Ureter (tissue), 1 donor: ENCODE measurements at regions not wholly inside any gene's neighbourhood (a gene's known extent, or its start where the extent isn't known, plus 50 kb on each side); places are given as distances from the start of the nearest gene placed in this dataset.

Source experiments
- DNase-seq: peaks from one replicate; pipeline ENCODE4 v3.0.0-alpha.2; 2020; ENCODE audit warnings: low spot score
- donor health status: DM: yes; HTN: yes; CAD: no.

- no peak for DNase-seq
Observed at GRCh38 chr14:87109271-87109670, 883.7 kb downstream of the GALC start.

GRCh38 chr14:87108726-87109125 lies 884.3 kb downstream of the GALC start:
- no peak for DNase-seq

DNA sequence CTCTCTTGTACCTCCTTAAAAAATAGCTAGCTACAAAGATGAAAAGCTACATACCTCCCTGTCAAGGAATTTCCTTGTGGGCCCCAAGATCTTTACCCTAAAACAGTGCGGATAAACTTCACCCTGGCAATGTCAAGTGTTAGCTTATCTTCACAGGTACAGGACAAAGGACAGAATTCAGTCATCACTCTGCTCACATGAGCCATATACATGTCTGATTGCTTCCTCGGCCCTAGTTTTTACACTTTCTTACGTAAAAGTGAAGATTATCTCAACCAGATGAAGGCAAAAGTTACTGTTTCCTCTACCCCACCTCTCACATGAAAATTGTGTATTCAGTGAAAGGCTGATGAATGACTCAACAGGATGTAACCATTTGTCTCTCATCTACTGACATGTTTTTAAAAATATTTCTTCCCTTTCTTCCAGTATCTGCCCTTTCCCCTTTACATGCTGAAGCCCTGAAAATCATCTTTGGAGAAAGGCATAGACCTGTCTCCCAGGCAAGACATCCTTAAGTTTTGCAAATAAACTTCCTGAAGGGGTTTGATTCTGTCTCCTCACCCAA lies 890.1 kb downstream of the GALC start:
- no peak for DNase-seq

GRCh38 chr14:87097015-87097414 lies 896.0 kb downstream of the GALC start:
- no peak for DNase-seq

GRCh38 chr14:87094913-87095312 lies 898.1 kb downstream of the GALC start:
- no peak for DNase-seq

GRCh38 chr14:87088588-87088987 lies 904.4 kb downstream of the GALC start:
- DNase-seq: no peak

DNA sequence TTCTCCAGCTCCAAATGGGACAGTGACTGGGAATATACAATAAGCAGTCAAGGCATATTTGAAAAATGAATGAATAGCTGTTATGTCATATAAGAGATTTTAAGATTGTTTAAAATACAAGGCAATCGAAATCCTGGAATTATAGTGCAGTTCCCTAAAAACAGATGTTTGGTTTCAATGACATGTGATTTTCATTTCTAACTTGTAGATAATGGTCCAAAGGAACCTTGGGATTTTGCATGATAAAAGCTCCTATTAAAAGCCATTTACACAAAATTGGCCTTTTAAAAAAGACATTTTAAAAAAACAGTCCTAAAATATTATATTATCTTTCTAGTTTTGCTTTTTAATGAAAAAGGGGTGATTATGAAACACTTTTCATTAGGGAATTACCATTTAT lies 905.1 kb downstream of the GALC start:
- no peak for DNase-seq

DNA sequence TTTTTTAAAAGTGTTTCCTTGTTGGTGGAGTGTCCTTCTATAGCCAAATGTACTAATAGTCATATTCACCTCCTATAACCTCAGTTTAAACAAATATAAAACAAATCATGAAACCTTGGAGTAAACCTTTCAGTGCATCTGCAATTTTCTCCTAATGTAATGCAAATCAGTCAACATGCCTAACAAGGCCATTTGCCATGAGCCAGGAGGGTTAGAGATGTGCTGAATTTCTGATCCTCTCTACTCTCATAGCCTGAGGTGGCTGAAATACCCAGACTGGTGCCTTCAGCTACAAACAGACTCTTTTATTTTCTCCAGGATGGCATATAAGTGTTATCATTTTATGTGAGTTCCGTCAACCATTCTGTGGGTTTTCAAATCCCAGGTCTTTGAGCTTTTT lies 908.1 kb downstream of the GALC start:
- no peak for DNase-seq

DNA sequence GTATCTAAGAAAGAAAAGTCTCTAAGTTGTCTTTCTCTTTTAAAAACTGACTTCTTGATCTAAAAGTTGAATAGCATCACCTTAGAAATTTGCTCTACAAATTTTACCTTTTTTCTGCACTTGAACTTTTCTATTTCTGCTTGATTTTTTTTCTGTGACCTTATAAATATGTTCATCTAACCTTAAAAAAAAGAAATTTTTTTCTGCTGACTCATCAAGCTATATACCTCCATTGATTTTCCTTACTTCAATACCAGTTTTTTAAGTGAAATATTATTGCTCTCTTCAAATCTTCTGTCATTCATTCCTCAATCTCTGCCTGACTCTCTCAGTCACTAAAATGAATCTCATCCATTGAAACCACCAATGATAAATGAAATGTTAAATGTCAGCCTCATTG lies 910.1 kb downstream of the GALC start:
- DNase-seq: no peak

- no peak for DNase-seq
Observed at GRCh38 chr14:87081004-87081403, 912.0 kb downstream of the GALC start.

GRCh38 chr14:87080146-87080545 lies 912.8 kb downstream of the GALC start:
- DNase-seq: no peak

DNA sequence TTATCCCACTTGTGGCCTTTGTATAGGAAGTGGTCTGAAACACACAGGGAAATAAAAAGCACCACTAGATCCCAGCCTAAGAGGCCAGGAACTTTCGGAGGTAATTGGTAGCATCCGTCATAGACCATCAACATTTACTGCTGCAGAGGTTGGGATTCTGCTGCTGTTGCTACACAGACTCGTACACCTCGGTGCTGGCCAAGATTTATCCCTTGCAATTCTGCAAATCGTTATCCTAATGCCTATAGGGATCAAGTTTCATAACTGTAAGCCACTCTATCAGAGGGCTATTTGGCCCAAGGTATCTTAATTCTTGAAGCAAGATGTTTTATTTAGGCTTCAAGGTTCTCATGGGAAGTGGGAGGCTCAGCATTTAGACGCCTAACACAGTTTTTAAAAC lies 913.6 kb downstream of the GALC start:
- DNase-seq: no peak

DNA sequence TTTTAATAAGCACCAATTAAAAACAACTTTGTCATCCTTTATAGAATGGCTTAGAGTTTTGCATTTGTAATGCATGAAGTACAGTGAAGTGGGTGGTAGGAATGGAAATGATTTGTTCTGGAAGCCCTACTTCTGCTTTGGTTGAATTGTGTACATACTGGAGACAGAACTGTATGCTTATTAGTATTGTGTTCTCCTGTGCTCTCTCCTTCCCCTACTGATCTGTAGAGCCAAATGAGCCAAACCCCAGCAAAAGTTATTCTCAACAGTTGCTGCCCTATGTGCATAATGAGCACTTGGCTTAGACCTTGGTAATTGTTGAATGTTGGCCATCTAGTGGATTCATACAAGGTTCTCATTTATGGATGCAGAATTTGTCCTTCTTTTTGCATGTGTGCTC lies 916.1 kb downstream of the GALC start:
- DNase-seq: no peak

- no peak for DNase-seq
Observed at GRCh38 chr14:87076146-87076545, 916.8 kb downstream of the GALC start.

DNA sequence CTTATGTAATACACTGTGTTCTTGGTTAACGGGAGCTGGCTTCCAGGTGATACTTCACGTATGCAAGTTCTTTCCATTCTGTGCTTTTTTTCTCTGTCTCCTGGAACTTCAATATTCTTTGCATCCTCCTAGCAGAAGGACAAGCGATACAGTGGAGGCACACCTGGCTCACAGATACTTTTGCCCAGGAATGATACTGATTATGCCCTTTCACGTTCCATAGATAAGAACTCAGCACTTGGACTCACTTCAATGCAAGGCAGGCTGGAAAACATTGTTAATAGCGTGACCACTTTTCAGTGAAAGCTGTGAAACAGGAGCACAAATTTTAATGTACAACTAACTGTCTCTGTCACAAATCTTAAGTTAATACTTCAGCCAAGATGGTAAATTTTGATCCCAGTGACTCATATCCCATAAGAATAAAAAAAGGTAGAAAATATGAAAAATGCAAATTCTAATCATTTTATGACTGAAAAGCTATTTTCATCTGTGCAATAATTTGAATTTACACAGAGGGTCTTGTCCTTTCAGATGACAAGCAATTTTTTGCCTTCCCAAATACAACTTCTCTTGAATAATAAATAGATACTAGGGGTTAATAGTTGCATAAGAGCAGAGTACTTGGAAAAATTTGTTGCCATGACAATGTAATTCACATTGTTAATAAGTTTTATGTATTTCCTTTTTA lies 919.0 kb downstream of the GALC start:
- no peak for DNase-seq

DNA sequence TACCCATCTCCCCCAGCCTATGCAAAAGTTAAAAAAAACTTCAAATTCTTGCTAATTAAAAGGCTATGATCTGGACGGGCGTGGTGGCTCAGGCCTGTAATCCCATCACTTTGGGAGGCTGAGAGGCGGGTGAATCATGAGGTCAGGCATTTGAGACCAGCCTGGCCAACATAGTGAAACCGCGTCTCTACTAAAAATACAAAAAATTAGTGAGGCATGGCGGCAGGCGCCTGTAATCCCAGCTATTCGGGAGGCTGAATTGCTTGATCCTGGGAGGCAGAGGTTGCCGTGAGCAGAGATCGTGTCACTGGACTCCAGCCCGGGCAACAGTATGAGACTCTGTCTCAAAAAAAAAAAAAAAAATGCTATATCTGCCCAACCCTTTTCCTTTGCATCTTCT lies 925.4 kb downstream of the GALC start:
- no peak for DNase-seq

- no peak for DNase-seq
Observed at GRCh38 chr14:87067061-87067460, 925.9 kb downstream of the GALC start.

DNA sequence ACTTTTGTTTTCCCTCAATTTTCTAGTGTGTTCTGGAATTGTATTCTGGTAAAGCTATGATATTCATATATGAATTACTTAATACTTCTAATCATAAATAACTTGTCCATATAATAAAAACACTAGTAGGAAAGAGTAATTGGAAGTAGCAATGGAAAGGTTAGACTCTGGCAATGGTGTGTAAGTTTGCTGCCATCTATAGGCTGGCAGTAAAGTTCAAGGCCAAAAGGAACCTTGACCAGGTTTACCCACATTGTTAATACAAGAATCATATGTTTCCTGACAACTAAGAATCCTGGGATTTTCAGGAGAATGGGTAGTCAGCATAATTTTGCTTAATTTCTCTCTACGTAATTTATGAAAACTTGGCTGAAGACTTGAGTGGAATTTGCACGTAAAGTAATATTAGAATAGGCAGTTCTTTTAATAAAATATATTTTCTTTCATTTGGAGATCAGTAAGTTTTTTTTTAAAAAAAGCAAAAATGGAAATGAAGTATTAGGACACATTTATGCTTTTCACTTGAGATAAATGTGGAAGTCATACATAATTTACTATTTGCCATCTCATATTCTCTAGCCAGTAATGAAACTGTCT lies 926.7 kb downstream of the GALC start:
- DNase-seq: no peak

GRCh38 chr14:87065366-87065765 lies 927.6 kb downstream of the GALC start:
- DNase-seq: no peak

GRCh38 chr14:87063181-87063580 lies 929.8 kb downstream of the GALC start:
- DNase-seq: no peak

DNA sequence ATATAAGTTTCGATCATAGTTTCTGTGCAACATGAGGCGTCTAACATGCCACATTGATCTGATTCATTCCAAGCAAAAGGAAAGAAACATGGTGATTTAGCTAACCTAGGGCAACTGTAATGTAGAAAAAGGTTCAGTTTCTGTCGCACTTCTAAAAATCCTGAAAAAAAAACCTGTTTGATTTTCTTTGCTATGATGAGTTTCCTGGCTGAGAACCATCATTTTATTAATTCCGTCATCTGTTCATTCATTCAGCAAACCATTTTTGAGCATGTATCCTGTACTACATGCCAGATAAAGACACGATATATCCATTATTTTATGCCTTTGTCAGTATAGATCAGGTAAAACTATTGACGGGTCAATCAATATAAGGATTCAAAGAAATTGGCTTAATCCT lies 932.6 kb downstream of the GALC start:
- DNase-seq: no peak

DNA sequence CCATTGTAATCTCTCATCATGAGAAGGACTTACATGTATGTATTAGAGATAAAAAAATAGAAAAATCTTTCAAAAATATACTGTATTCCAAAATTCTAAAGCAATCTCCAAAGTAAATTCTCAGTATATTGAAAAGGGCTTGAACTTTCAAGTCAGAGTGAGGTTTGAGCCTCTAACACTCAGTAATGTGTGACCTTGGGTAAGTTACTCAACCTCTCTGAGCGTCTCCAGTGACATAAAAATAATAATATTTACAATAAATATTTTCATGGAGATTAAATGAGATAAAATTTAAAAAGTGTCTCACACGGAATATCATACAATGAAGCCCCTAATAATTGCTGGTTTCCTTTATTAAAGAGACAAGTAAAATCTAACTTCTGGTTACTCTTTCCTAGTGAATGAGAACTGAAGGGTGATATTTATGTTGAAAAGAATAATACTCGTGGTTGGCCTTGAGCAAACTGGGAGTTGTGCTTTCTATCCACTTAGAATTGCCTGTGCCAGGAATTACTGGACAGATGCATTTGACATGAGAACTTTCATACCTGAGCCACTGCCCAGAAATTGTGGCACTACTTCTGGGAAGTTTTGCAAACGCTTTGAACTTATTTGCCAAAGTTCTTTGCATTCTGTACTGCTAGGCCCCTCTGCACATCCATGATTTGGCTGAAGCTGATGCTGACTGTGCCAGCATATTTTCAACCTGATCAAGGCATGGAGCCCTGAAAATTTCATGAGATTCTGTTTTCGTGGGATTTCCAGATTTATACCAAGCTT lies 933.7 kb downstream of the GALC start:
- DNase-seq: no peak

GRCh38 chr14:87055007-87055406 lies 938.0 kb downstream of the GALC start:
- no peak for DNase-seq
